ENCODE measurements at regions not wholly inside any gene's neighbourhood (a gene's known extent, or its start where the extent isn't known, plus 50 kb on each side); places are given as distances from the start of the nearest gene placed in this dataset.
"Not testable (repeated sequence)": the region's sequence is repeated elsewhere in the genome, so short reads cannot be mapped to it uniquely, and the experiment has no call there.

GRCh38 chr14:55915456-55915855 is 202.8 kb upstream of the PELI2 start:
- Histone ChIP-seq H3K4me3 (ENCODE audit: low read depth in 1 of 3, low read length in 3 of 3) (no peak overlapping the region), H3K9ac (ENCODE audit: low read depth in 1 of 2, low read length in 2 of 2) (no peak overlapping the region), H3K9me3 (ENCODE audit: control insufficient read depth in 4 of 4, low read length in 3 of 4) (no peaks in the 10 kb centered on the region), H3K27ac (ENCODE audit: low read depth in 1 of 2, low read length in 2 of 2) (no peak overlapping the region), H3K27me3 (ENCODE audit: control insufficient read depth in 4 of 4, insufficient read depth in 4 of 4, low read length in 3 of 4) (peaks cover 0 to 7% (median 1%) of the 10 kb centered on the region in 4 donors), H3K4me1 (ENCODE audit: control insufficient read depth in 4 of 4, insufficient read depth in 4 of 4, low read length in 3 of 4) (no peaks in the 10 kb centered on the region), H3K36me3 (ENCODE audit: control insufficient read depth in 4 of 4, insufficient read depth in 3 of 4, low read depth in 1 of 4, low read length in 3 of 4) (no peaks in the 10 kb centered on the region)
- no peak for TF ChIP-seq TAF1 (conservative IDR thresholded peaks at IDR 0.05)
- TF ChIP-seq FOXA2 (IDR thresholded peaks at IDR 0.05): no peak
- TF ChIP-seq GABPA (IDR thresholded peaks at IDR 0.05 in 1 of 2, conservative IDR thresholded peaks at IDR 0.05 in 1 of 2): no peak
- no peak for TF ChIP-seq FOXA1 (IDR thresholded peaks at IDR 0.05)
- TF ChIP-seq ATF3 (IDR thresholded peaks at IDR 0.05): no peak
- TF ChIP-seq EGR1 (IDR thresholded peaks at IDR 0.05; ENCODE audit: low read depth in 2 of 2): no peak
- TF ChIP-seq ZBTB33 (IDR thresholded peaks at IDR 0.05): no peak
- no peak for TF ChIP-seq JUND (IDR thresholded peaks at IDR 0.05)
- no peak for TF ChIP-seq RXRA (IDR thresholded peaks at IDR 0.05)
- no peak for TF ChIP-seq YY1 (IDR thresholded peaks at IDR 0.05)
- TF ChIP-seq CTCF (IDR thresholded peaks at IDR 0.05; ENCODE audit: low read depth, low read length, missing input control): no peak
- no peak for TF ChIP-seq SP1 (IDR thresholded peaks at IDR 0.05)
- TF ChIP-seq MAX (IDR thresholded peaks at IDR 0.05): no peak
- no peak for TF ChIP-seq RAD21 (IDR thresholded peaks at IDR 0.05)
- DNase-seq (ENCODE audit: low spot score): no peak
- 74% methylated on average over 1 of the region's 1 CpG for WGBS

GRCh38 chr14:55919800-55920199 is 198.4 kb upstream of the PELI2 start:
- 95% methylated on average over 13 of the region's 13 CpGs for WGBS
- not testable (repeated sequence) for H3K4me3 ChIP-seq (ENCODE audit: low read depth in 1 of 3, low read length in 3 of 3); H3K27ac ChIP-seq (ENCODE audit: low read depth in 1 of 2, low read length in 2 of 2); DNase-seq (ENCODE audit: low spot score); H3K9me3 ChIP-seq (ENCODE audit: control insufficient read depth in 4 of 4, low read length in 3 of 4); H3K27me3 ChIP-seq (ENCODE audit: control insufficient read depth in 4 of 4, insufficient read depth in 4 of 4, low read length in 3 of 4); H3K4me1 ChIP-seq (ENCODE audit: control insufficient read depth in 4 of 4, insufficient read depth in 4 of 4, low read length in 3 of 4); H3K36me3 ChIP-seq (ENCODE audit: control insufficient read depth in 4 of 4, insufficient read depth in 3 of 4, low read depth in 1 of 4, low read length in 3 of 4); H3K9ac ChIP-seq (ENCODE audit: low read depth in 1 of 2, low read length in 2 of 2)

- TF ChIP-seq FOXA1 (IDR thresholded peaks at IDR 0.05): no peak
- 73% methylated on average over 1 of the region's 1 CpG for WGBS
- DNase-seq (ENCODE audit: low spot score): no peak
Observed at GRCh38 chr14:55921511-55921910, 196.7 kb upstream of the PELI2 start.

More at GRCh38 chr14:55921511-55921910, 196.7 kb upstream of the PELI2 start:
- Histone ChIP-seq H3K27ac (ENCODE audit: low read depth in 1 of 2, low read length in 2 of 2) (no peak overlapping the region), H3K9ac (ENCODE audit: low read depth in 1 of 2, low read length in 2 of 2) (no peak overlapping the region), H3K4me1 (ENCODE audit: control insufficient read depth in 4 of 4, insufficient read depth in 4 of 4, low read length in 3 of 4) (no peaks in the 10 kb centered on the region), H3K9me3 (ENCODE audit: control insufficient read depth in 4 of 4, low read length in 3 of 4) (no peaks in the 10 kb centered on the region), H3K36me3 (ENCODE audit: control insufficient read depth in 4 of 4, insufficient read depth in 3 of 4, low read depth in 1 of 4, low read length in 3 of 4) (no peaks in the 10 kb centered on the region), H3K4me3 (ENCODE audit: low read depth in 1 of 3, low read length in 3 of 3) (no peak overlapping the region), H3K27me3 (ENCODE audit: control insufficient read depth in 4 of 4, insufficient read depth in 4 of 4, low read length in 3 of 4) (peaks cover 0 to 3% (median 0%) of the 10 kb centered on the region in 4 donors)

Measured in liver (tissue), 8 donors.